ENCODE measurements at regions not wholly inside any gene's neighbourhood (a gene's known extent, or its start where the extent isn't known, plus 50 kb on each side); places are given as distances from the start of the nearest gene placed in this dataset.

GRCh38 chr5:96084874-96085506, 123.3 kb upstream of the ELL2 start:
- no peak overlapping the region for H3K27ac ChIP-seq (ENCODE audit: low read depth in 2 of 2, low read length in 2 of 2)
- H3K4me1 ChIP-seq (ENCODE audit: control insufficient read depth in 2 of 3, insufficient read depth in 2 of 3, low read depth in 1 of 3, low read length in 3 of 3), result no peaks in the 10 kb centered on the region
- DNase-seq (no peak), FAIRE-seq (peak; percentile 11)
- H3K4me3 ChIP-seq (ENCODE audit: low read length in 3 of 3), result no peak overlapping the region
- TF ChIP-seq, protein P1, sequence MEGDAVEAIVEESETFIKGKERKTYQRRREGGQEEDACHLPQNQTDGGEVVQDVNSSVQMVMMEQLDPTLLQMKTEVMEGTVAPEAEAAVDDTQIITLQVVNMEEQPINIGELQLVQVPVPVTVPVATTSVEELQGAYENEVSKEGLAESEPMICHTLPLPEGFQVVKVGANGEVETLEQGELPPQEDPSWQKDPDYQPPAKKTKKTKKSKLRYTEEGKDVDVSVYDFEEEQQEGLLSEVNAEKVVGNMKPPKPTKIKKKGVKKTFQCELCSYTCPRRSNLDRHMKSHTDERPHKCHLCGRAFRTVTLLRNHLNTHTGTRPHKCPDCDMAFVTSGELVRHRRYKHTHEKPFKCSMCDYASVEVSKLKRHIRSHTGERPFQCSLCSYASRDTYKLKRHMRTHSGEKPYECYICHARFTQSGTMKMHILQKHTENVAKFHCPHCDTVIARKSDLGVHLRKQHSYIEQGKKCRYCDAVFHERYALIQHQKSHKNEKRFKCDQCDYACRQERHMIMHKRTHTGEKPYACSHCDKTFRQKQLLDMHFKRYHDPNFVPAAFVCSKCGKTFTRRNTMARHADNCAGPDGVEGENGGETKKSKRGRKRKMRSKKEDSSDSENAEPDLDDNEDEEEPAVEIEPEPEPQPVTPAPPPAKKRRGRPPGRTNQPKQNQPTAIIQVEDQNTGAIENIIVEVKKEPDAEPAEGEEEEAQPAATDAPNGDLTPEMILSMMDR (IDR thresholded peaks at IDR 0.05; ENCODE audit: borderline replicate concordance, extremely low read depth, insufficient read depth), result no peak
- intact Hi-C loops (cut with DNase I), result no loop called here
- H3K9ac ChIP-seq (ENCODE audit: low read length in 3 of 3), result no peak overlapping the region
- no peaks in the 10 kb centered on the region for H3K27me3 ChIP-seq (ENCODE audit: control insufficient read depth, insufficient read depth, low read length)
- no peaks in the 10 kb centered on the region for H3K36me3 ChIP-seq (ENCODE audit: control insufficient read depth in 2 of 3, insufficient read depth in 3 of 3, low read length in 3 of 3)
- no peaks in the 10 kb centered on the region for H3K9me3 ChIP-seq (ENCODE audit: control insufficient read depth in 2 of 3, insufficient read depth in 1 of 3, low read length in 3 of 3)

DNA sequence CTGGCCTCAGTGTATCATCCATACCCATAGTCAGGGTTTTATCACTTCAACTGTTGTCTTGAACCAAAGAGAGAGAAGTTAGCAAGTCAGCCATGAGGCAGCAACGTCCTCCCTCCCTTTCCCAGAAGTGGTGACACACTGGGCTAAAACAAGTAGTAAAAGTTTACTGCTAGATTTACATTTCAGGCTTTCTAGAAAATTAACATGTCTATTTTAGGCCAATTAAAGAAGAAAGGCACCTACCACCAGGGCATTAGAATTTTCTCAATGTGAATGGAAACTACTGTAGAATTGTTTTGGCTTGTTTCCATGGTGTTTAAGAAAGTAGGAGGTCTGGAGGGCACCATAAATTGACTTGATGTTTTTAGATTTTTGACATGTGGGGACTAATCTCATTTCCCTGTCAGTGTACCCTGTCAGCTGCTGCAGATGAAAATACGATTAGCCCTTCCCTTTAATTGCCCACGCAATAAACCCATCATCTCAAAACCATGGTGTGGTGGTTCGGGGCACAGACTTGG, 121.8 kb upstream of the ELL2 start:
- intact Hi-C loops (cut with DNase I), result no loop called here
- Histone ChIP-seq H3K4me3 (ENCODE audit: low read length in 3 of 3) (no peak overlapping the region), H3K9me3 (ENCODE audit: control insufficient read depth in 2 of 3, insufficient read depth in 1 of 3, low read length in 3 of 3) (no peaks in the 10 kb centered on the region), H3K36me3 (ENCODE audit: control insufficient read depth in 2 of 3, insufficient read depth in 3 of 3, low read length in 3 of 3) (no peaks in the 10 kb centered on the region), H3K27me3 (ENCODE audit: control insufficient read depth, insufficient read depth, low read length) (no peaks in the 10 kb centered on the region), H3K27ac (ENCODE audit: low read depth in 2 of 2, low read length in 2 of 2) (no peak overlapping the region), H3K4me1 (ENCODE audit: control insufficient read depth in 2 of 3, insufficient read depth in 2 of 3, low read depth in 1 of 3, low read length in 3 of 3) (no peaks in the 10 kb centered on the region), H3K9ac (ENCODE audit: low read length in 3 of 3) (no peak overlapping the region)
- TF ChIP-seq, protein P1 (IDR thresholded peaks at IDR 0.05; ENCODE audit: borderline replicate concordance, extremely low read depth, insufficient read depth), result no peak
- no peak for FAIRE-seq
- DNase-seq, result peak in 3 of 5 donors; percentile 24 to 62 (median 56)

- intact Hi-C loops (cut with DNase I), result no loop called here
- no peak overlapping the region for H3K4me3 ChIP-seq (ENCODE audit: low read length in 3 of 3)
- no peaks in the 10 kb centered on the region for H3K4me1 ChIP-seq (ENCODE audit: control insufficient read depth in 2 of 3, insufficient read depth in 2 of 3, low read depth in 1 of 3, low read length in 3 of 3)
- no peak for DNase-seq
- no peak for FAIRE-seq
- no peak overlapping the region for H3K27ac ChIP-seq (ENCODE audit: low read depth in 2 of 2, low read length in 2 of 2)
- no peaks in the 10 kb centered on the region for H3K27me3 ChIP-seq (ENCODE audit: control insufficient read depth, insufficient read depth, low read length)
- TF ChIP-seq, protein P1 (IDR thresholded peaks at IDR 0.05; ENCODE audit: borderline replicate concordance, extremely low read depth, insufficient read depth), result no peak
- H3K9me3 ChIP-seq (ENCODE audit: control insufficient read depth in 2 of 3, insufficient read depth in 1 of 3, low read length in 3 of 3), result no peaks in the 10 kb centered on the region
- H3K36me3 ChIP-seq (ENCODE audit: control insufficient read depth in 2 of 3, insufficient read depth in 3 of 3, low read length in 3 of 3), result no peaks in the 10 kb centered on the region
- no peak overlapping the region for H3K9ac ChIP-seq (ENCODE audit: low read length in 3 of 3)
Measured at GRCh38 chr5:96081276-96081858, 119.7 kb upstream of the ELL2 start.
